NCI-H187 (cell line): ENCODE measurements at regions not wholly inside any gene's neighbourhood (a gene's known extent, or its start where the extent isn't known, plus 50 kb on each side); places are given as distances from the start of the nearest gene placed in this dataset.

ENCODE experiments used
- DNase-seq, 2 experiments: peaks; one replicate each; lab custom pipeline; 2025; lab: John Stamatoyannopoulos, UW

DNA sequence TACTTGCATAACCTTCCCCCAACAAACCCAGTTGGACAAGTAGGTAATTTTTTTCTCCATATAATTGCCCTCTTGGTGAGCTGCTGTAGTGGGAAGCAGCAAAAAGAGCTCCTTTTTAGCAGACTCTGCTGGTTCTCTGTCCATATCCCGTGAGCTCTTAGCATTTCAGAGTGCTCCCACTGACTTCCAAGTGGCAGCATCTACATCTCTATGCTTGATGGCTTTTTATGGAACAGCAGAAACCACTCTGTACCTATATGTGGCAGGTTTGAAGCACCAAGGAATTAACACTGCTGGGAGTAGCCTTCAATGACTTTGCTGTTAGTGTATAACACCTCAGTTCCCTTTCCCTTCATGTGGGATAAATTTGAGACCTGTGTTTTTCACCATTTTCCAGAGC, 168.4 kb upstream of the NHS start:
- no peak for DNase-seq

- no peak for DNase-seq
These were observed 160.0 kb upstream of the NHS start for GRCh38 chrX:17214962-17215361.

GRCh38 chrX:17226736-17227135, 148.3 kb upstream of the NHS start:
- DNase-seq: no peak

DNA sequence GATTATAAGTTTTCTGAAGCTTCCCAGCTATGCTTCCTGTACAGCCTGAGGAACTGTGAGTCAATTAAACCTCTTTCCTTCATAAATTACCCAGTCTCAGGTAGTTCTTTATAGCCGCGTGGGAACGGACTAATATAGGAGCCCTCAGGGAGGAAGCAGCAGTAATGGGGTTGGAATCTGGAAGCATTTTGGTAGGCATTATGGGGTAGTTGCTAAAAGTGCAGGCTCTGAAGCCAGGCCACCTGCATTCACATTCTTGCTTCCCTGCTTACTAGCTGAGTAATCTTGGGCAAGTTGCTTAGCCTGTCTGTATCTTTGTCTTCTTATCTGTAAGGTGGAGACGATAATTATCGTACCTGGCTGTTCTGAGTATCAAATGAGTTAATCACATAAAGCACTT, 137.9 kb upstream of the NHS start:
- DNase-seq: no peak

GRCh38 chrX:17242470-17242869, 132.5 kb upstream of the NHS start:
- DNase-seq: peak in 1 of 2 experiments; percentile 12

GRCh38 chrX:17247144-17247543, 127.9 kb upstream of the NHS start:
- DNase-seq: no peak

GRCh38 chrX:17262123-17262522, 112.9 kb upstream of the NHS start:
- DNase-seq: no peak

- DNase-seq: no peak
These were observed 108.9 kb upstream of the NHS start for GRCh38 chrX:17266136-17266535.

- DNase-seq: no peak
These were observed 96.0 kb upstream of the NHS start for GRCh38 chrX:17278961-17279360.

DNA sequence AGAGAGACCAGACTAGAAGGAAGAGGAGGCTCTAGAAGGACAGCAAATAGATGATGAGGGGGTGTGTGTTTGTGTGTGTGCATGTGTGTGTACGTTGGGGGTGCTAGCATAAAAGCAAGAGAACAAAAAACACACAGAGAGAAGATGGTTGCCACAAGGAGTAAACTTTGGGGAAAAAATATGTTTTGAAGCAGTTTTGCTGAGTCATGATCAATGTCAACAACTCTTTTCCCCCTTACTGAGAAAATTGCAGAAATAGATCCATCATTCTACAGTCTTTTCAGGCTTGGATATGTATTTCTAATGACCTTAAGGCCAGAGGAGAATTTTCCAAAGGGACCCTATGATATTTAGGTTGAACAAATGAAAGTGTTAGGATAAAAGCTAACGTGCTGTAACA, 89.0 kb upstream of the NHS start:
- DNase-seq: no peak

DNA sequence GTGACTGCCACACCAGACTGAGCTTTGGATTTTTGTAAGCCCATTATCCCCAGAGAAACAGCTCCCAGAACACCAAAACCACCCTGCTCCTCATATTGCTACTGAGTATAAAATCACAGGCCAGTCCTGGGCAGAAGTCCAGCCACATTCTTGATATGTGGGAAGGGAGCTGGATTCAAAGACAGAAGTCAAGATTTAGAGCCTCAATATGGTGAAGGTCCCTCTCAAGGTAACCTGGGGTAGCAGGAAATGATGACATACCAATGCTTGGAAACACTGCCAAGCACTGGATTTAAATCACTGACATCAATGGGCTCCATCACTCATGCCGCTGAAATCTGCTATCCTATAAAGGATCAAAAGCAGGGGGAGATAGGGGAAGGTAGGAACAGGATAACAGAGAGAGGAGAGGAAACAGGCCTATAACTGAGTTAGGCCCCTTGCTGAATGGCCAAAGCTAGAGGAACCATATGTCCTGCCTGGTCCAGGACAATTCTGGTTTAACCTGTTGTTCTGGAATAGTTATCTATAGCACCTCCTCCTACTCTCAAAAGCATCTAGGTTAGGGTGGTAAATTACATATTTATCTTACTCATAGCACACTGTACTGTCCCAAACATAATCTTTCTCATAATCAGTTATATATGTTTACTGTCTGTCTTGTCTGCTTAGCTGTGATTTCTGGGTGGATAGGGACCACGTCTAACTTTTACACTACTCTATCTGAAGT, 83.7 kb upstream of the NHS start:
- DNase-seq: no peak

- no peak for DNase-seq
These were observed 82.9 kb upstream of the NHS start for GRCh38 chrX:17292111-17292527.

GRCh38 chrX:17294561-17294960, 80.4 kb upstream of the NHS start:
- DNase-seq: no peak

GRCh38 chrX:17295791-17296190, 79.2 kb upstream of the NHS start:
- no peak for DNase-seq

DNA sequence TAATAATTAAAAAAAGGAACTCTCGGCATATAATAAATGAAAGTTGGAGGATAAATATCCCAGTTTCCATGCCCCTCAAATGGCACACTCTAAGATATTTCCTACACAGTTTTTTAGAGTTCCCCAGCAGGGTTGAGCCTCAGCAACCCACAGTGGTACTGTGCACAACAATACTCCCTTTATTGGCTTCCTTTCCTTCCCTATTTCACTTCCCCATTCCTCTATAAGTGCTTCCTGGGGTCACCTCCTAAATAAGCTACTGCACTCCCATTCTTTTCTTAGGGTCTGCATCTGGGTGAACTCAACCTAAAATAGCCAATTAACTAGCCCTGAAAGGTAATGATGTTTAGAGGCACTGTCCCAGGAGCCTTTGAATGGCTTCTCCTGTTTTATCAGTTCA, 76.4 kb upstream of the NHS start:
- no peak for DNase-seq

- no peak for DNase-seq
These were observed 75.8 kb upstream of the NHS start for GRCh38 chrX:17299206-17299605.

GRCh38 chrX:17323397-17323796, 51.6 kb upstream of the NHS start:
- no peak for DNase-seq
